SU-DHL-6 (cell line): ENCODE measurements at regions not wholly inside any gene's neighbourhood (a gene's known extent, or its start where the extent isn't known, plus 50 kb on each side); places are given as distances from the start of the nearest gene placed in this dataset.

ENCODE experiments used
- H2AFZ ChIP-seq: fragments of 200-600 bp; sonication (generic); 2 replicates; pipeline ENCODE4 v1.6.1; 2014; ENCODE audit warnings: low read depth, mild to moderate bottlenecking, moderate library complexity, mixed read lengths, antibody characterized with exemption, low read length; ENCODE audit not compliant: severe bottlenecking
- H3F3A ChIP-seq: fragments of 200-600 bp; shearing (Covaris generic); 2 replicates; pipeline ENCODE4 v1.6.0; 2016; ENCODE audit warnings: antibody characterized with exemption, mild to moderate bottlenecking; ENCODE audit not compliant: insufficient read depth
- H3K27ac ChIP-seq: fragments of 200-600 bp; sonication (generic); 2 replicates; pipeline ENCODE4 v1.5.1; 2016; ENCODE audit warnings: low read depth, mild to moderate bottlenecking, low read length, moderate library complexity, mixed read lengths
- H3K27me3 ChIP-seq: fragments of 200-600 bp; sonication (generic), shearing (Covaris generic); 2 replicates; pipeline ENCODE4 v1.6.0; 2014; ENCODE audit warnings: mild to moderate bottlenecking, low read length
- H3K36me3 ChIP-seq: fragments of 200-600 bp; sonication (generic); 2 replicates; pipeline ENCODE4 v1.6.1; 2014; ENCODE audit warnings: mild to moderate bottlenecking, low read length, mixed read lengths
- H3K4me2 ChIP-seq: fragments of 300-600, 200-600 bp; shearing (Covaris generic), sonication (generic); 2 replicates; pipeline ENCODE4 v1.6.0; 2014; ENCODE audit warnings: low read length, low read depth, mild to moderate bottlenecking; ENCODE audit not compliant: poor library complexity, severe bottlenecking
- H3K4me3 ChIP-seq: fragments of 200-600 bp; sonication (generic); 2 replicates; pipeline ENCODE4 v1.5.1; 2014; ENCODE audit warnings: antibody characterized with exemption, low read length, mild to moderate bottlenecking, mixed read lengths; ENCODE audit not compliant: insufficient read depth, poor library complexity, severe bottlenecking
- H3K79me2 ChIP-seq: fragments of 200-600 bp; sonication (generic); 2 replicates; pipeline ENCODE4 v1.6.1; 2014; ENCODE audit warnings: mild to moderate bottlenecking, low read length, moderate library complexity; ENCODE audit not compliant: insufficient read depth
- H3K9ac ChIP-seq: fragments of 200-600 bp; sonication (generic); 2 replicates; pipeline ENCODE4 v1.7.0; 2014; ENCODE audit warnings: mild to moderate bottlenecking, low read length
- H3K9me2 ChIP-seq: fragments of 200-600 bp; sonication (generic); replicated peaks from 2 replicates; pipeline ENCODE4 v1.6.1; 2014; ENCODE audit warnings: low read length; ENCODE audit not compliant: insufficient read depth
- H3K9me3 ChIP-seq: fragments of 200-600 bp; sonication (generic); 2 replicates; pipeline ENCODE4 v1.6.1; 2014; ENCODE audit warnings: low read length, mixed read lengths; ENCODE audit not compliant: insufficient read depth
- H4K20me1 ChIP-seq: fragments of 200-600 bp; sonication (generic); 2 replicates; pipeline ENCODE4 v1.6.1; 2014; ENCODE audit warnings: low read depth, mild to moderate bottlenecking, antibody characterized with exemption, low read length, moderate library complexity, mixed read lengths
- EZH2phosphoT487 ChIP-seq: fragments of 200-600 bp; sonication (generic), shearing (Covaris generic); conservative IDR thresholded peaks from 2 replicates; pipeline ENCODE4 v1.6.1; 2018; ENCODE audit warnings: mild to moderate bottlenecking, antibody characterized with exemption, low read length, moderate library complexity, mixed read lengths
- TF ChIP-seq, protein P1 (sequence below): fragments of 200-600 bp; sonication (generic); IDR thresholded peaks from one replicate; pipeline ENCODE4 v1.5.1; 2017; ENCODE audit warnings: antibody characterized with exemption, mild to moderate bottlenecking, low read length, moderate library complexity; ENCODE audit not compliant: insufficient read depth, poor library complexity, severe bottlenecking

DNA sequence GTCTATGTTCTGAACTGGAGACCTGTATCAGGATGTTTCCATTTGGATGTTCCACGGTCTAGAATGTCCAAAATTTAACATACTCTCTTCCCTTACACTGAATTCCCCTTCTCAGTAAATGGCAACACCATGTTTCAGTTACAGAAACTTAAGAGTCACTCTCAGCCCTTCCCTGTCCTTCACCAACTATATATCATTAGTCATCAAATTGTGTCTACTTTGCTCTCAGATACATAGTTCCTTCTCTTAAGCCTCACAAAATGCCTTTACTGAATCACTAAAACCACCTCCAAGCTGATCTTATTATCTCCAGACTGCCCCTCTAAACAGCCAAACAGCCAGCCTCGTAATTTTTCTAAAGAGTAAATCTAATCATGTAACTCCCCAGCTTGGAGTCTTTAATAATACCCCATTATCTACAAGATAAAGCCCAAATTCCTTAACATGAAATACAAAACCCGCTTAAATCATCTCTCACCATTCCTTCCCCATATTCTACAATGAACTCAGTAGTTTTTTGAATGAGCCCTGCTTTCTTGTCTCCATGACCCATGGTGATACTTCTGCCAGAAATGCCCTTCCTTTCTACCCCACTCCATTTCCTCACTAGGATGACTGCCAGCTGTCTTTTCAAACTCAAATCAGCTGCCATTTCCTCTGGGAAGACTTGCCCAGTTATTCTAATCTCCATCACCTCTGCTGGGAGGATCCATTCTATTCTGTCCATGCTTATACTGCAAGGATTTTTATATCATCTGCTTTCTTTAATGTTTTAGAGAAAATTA is 102.7 kb upstream of the ARHGAP42 start:
- H3K4me3 ChIP-seq, result no peak overlapping the region
- no peak overlapping the region for H2AFZ ChIP-seq
- H3K36me3 ChIP-seq, result no peaks in the 10 kb centered on the region
- no peaks in the 10 kb centered on the region for H4K20me1 ChIP-seq
- no peak overlapping the region for H3K27ac ChIP-seq
- no peaks in the 10 kb centered on the region for H3K79me2 ChIP-seq
- no peak overlapping the region for H3K4me2 ChIP-seq
- no peak for TF ChIP-seq EZH2phosphoT487
- TF ChIP-seq, protein P1, sequence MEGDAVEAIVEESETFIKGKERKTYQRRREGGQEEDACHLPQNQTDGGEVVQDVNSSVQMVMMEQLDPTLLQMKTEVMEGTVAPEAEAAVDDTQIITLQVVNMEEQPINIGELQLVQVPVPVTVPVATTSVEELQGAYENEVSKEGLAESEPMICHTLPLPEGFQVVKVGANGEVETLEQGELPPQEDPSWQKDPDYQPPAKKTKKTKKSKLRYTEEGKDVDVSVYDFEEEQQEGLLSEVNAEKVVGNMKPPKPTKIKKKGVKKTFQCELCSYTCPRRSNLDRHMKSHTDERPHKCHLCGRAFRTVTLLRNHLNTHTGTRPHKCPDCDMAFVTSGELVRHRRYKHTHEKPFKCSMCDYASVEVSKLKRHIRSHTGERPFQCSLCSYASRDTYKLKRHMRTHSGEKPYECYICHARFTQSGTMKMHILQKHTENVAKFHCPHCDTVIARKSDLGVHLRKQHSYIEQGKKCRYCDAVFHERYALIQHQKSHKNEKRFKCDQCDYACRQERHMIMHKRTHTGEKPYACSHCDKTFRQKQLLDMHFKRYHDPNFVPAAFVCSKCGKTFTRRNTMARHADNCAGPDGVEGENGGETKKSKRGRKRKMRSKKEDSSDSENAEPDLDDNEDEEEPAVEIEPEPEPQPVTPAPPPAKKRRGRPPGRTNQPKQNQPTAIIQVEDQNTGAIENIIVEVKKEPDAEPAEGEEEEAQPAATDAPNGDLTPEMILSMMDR, result no peak
- H3K9me3 ChIP-seq, result no peaks in the 10 kb centered on the region
- no peak overlapping the region for H3K9ac ChIP-seq
- no peaks in the 10 kb centered on the region for H3K27me3 ChIP-seq
- no peaks in the 10 kb centered on the region for H3K9me2 ChIP-seq
- no peaks in the 10 kb centered on the region for H3F3A ChIP-seq

DNA sequence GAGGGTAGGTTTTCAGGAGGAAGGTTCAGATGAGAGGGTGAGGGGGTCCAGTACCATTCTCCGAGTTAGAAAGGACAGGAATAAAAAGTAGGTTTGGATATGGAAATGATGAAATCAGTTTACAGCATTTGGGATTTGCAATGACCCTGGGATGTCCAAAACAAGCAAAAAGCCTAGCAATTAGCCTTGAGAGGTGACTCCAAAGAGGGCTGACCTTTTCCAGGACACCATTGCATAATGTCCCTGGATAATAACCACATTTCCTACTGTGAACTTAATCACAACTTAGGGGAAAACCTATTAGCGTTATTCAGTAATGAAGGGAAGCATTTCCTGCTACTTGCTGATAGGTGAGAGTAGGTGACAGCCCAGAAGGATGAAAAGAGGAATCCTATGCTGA is 101.4 kb upstream of the ARHGAP42 start:
- H4K20me1 ChIP-seq, result no peaks in the 10 kb centered on the region
- H3K9me3 ChIP-seq, result no peaks in the 10 kb centered on the region
- H3K4me3 ChIP-seq, result no peak overlapping the region
- no peaks in the 10 kb centered on the region for H3K36me3 ChIP-seq
- H3K9ac ChIP-seq, result no peak overlapping the region
- no peaks in the 10 kb centered on the region for H3K27me3 ChIP-seq
- no peaks in the 10 kb centered on the region for H3K9me2 ChIP-seq
- no peak overlapping the region for H2AFZ ChIP-seq
- H3F3A ChIP-seq, result no peaks in the 10 kb centered on the region
- no peak for TF ChIP-seq EZH2phosphoT487
- TF ChIP-seq, protein P1, result no peak
- no peak overlapping the region for H3K27ac ChIP-seq
- H3K79me2 ChIP-seq, result no peaks in the 10 kb centered on the region
- H3K4me2 ChIP-seq, result no peak overlapping the region

DNA sequence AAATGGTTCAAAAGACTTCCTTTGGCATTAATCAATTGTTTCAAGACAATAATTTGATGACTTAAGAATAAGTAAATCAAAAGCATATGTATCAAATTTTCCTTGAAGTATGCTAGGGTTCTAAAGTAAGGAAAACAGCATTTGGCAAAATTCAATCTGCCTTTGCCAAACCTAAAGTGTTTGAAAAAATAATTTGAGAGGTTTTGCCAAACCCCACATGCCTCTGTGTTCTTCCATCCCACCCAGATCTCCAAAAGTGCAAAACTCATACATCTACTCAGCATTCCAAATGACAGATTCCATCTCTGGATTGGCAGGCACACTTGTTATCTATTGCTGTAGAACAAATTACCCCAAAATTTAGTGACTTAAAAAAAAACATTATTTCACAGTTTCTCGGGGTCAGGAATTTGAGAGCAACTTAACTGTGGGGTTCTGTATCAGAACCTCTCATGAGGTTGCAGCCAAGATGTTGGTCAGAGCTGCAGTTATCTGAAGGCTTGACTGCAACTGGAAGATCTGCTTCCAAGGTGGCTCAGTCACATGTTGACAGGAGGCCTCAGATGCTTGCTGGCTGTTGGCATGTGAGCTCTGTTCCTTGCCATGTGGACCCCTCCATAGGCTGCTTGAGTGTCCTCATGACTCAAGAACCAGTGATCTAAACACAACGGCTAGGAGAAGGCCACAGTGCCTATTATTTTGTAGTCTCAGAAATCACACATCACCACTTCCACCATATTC is 100.6 kb upstream of the ARHGAP42 start:
- no peaks in the 10 kb centered on the region for H3F3A ChIP-seq
- H3K9me3 ChIP-seq, result no peaks in the 10 kb centered on the region
- no peak overlapping the region for H3K4me3 ChIP-seq
- no peak overlapping the region for H2AFZ ChIP-seq
- no peak for TF ChIP-seq EZH2phosphoT487
- TF ChIP-seq, protein P1, result no peak
- no peak overlapping the region for H3K27ac ChIP-seq
- no peaks in the 10 kb centered on the region for H3K36me3 ChIP-seq
- H3K9me2 ChIP-seq, result no peaks in the 10 kb centered on the region
- H4K20me1 ChIP-seq, result no peaks in the 10 kb centered on the region
- H3K4me2 ChIP-seq, result no peak overlapping the region
- no peaks in the 10 kb centered on the region for H3K79me2 ChIP-seq
- H3K27me3 ChIP-seq, result no peaks in the 10 kb centered on the region
- no peak overlapping the region for H3K9ac ChIP-seq
